ENCODE measurements at regions not wholly inside any gene's neighbourhood (a gene's known extent, or its start where the extent isn't known, plus 50 kb on each side); places are given as distances from the start of the nearest gene placed in this dataset.

GRCh38 chr1:34477632-34478141 lies 277.2 kb upstream of the GJB5 start:
- H3K36me3 ChIP-seq (replicated peaks; ENCODE audit: control insufficient read depth, insufficient read depth, low read length) = no peaks in the 10 kb centered on the region
- no peak overlapping the region for H3K4me3 ChIP-seq (ENCODE audit: insufficient read depth, low read depth, low read length)
- DNase-seq = no peak
- no peaks in the 10 kb centered on the region; the same call in 1 of the 2 replicates for H3K27me3 ChIP-seq (ENCODE audit: control insufficient read depth, insufficient read depth, low read length)

GRCh38 chr1:34478515-34479076 lies 276.3 kb upstream of the GJB5 start:
- Histone ChIP-seq H3K36me3 (replicated peaks; ENCODE audit: control insufficient read depth, insufficient read depth, low read length) (no peaks in the 10 kb centered on the region), H3K27me3 (ENCODE audit: control insufficient read depth, insufficient read depth, low read length) (no peaks in the 10 kb centered on the region; the same call in 1 of the 2 replicates), H3K4me3 (ENCODE audit: insufficient read depth, low read depth, low read length) (no peak overlapping the region)
- DNase-seq = no peak

GRCh38 chr1:34479731-34480130 lies 275.1 kb upstream of the GJB5 start:
- Histone ChIP-seq H3K27me3 (ENCODE audit: control insufficient read depth, insufficient read depth, low read length) (no peaks in the 10 kb centered on the region; the same call in 1 of the 2 replicates), H3K4me3 (ENCODE audit: insufficient read depth, low read depth, low read length) (no peak overlapping the region), H3K36me3 (replicated peaks; ENCODE audit: control insufficient read depth, insufficient read depth, low read length) (no peaks in the 10 kb centered on the region)
- DNase-seq = peak; percentile 32

GRCh38 chr1:34488080-34488708 lies 266.7 kb upstream of the GJB5 start:
- Histone ChIP-seq H3K27me3 (ENCODE audit: control insufficient read depth, insufficient read depth, low read length) (no peaks in the 10 kb centered on the region; the same call in 1 of the 2 replicates), H3K4me3 (ENCODE audit: insufficient read depth, low read depth, low read length) (no peak overlapping the region), H3K36me3 (replicated peaks; ENCODE audit: control insufficient read depth, insufficient read depth, low read length) (no peaks in the 10 kb centered on the region)
- no peak for DNase-seq

- H3K27me3 ChIP-seq (ENCODE audit: control insufficient read depth, insufficient read depth, low read length) = no peaks in the 10 kb centered on the region; the same call in 1 of the 2 replicates
- no peaks in the 10 kb centered on the region for H3K36me3 ChIP-seq (replicated peaks; ENCODE audit: control insufficient read depth, insufficient read depth, low read length)
- no peak overlapping the region for H3K4me3 ChIP-seq (ENCODE audit: insufficient read depth, low read depth, low read length)
- DNase-seq = peak; percentile 64
These were observed 254.4 kb upstream of the GJB5 start for GRCh38 chr1:34500451-34500850.

GRCh38 chr1:34511802-34512201 lies 243.0 kb upstream of the GJB5 start:
- DNase-seq = no peak
- Histone ChIP-seq H3K27me3 (ENCODE audit: control insufficient read depth, insufficient read depth, low read length) (no peaks in the 10 kb centered on the region), H3K4me3 (ENCODE audit: insufficient read depth, low read depth, low read length) (no peak overlapping the region), H3K36me3 (replicated peaks; ENCODE audit: control insufficient read depth, insufficient read depth, low read length) (no peaks in the 10 kb centered on the region)

- DNase-seq = no peak
- no peak overlapping the region for H3K4me3 ChIP-seq (ENCODE audit: insufficient read depth, low read depth, low read length)
- H3K27me3 ChIP-seq (ENCODE audit: control insufficient read depth, insufficient read depth, low read length) = peaks cover 2% of the 10 kb centered on the region; the same call in 1 of the 2 replicates
- no peaks in the 10 kb centered on the region for H3K36me3 ChIP-seq (replicated peaks; ENCODE audit: control insufficient read depth, insufficient read depth, low read length)
These were observed 236.6 kb upstream of the GJB5 start for GRCh38 chr1:34518146-34518699.

- Histone ChIP-seq H3K27me3 (ENCODE audit: control insufficient read depth, insufficient read depth, low read length) (peaks cover 2% of the 10 kb centered on the region; the same call in 1 of the 2 replicates), H3K4me3 (ENCODE audit: insufficient read depth, low read depth, low read length) (no peak overlapping the region), H3K36me3 (replicated peaks; ENCODE audit: control insufficient read depth, insufficient read depth, low read length) (no peaks in the 10 kb centered on the region)
- DNase-seq = no peak
These were observed 234.7 kb upstream of the GJB5 start for GRCh38 chr1:34520111-34520510.

- H3K27me3 ChIP-seq (ENCODE audit: control insufficient read depth, insufficient read depth, low read length) = peaks cover 2% of the 10 kb centered on the region; the same call in 1 of the 2 replicates
These were observed 230.1 kb upstream of the GJB5 start for GRCh38 chr1:34524783-34525182.

GRCh38 chr1:34529935-34530859 lies 224.7 kb upstream of the GJB5 start:
- Histone ChIP-seq H3K27me3 (ENCODE audit: control insufficient read depth, insufficient read depth, low read length) (no peaks in the 10 kb centered on the region; the same call in 1 of the 2 replicates), H3K36me3 (replicated peaks; ENCODE audit: control insufficient read depth, insufficient read depth, low read length) (no peaks in the 10 kb centered on the region), H3K4me3 (ENCODE audit: insufficient read depth, low read depth, low read length) (no peak overlapping the region)
- DNase-seq = no peak

More at GRCh38 chr1:34524783-34525182, 230.1 kb upstream of the GJB5 start:
- Histone ChIP-seq H3K36me3 (replicated peaks; ENCODE audit: control insufficient read depth, insufficient read depth, low read length) (no peaks in the 10 kb centered on the region), H3K4me3 (ENCODE audit: insufficient read depth, low read depth, low read length) (no peak overlapping the region)
- no peak for DNase-seq

- no peak overlapping the region for H3K4me3 ChIP-seq (ENCODE audit: insufficient read depth, low read depth, low read length)
- H3K36me3 ChIP-seq (replicated peaks; ENCODE audit: control insufficient read depth, insufficient read depth, low read length) = no peaks in the 10 kb centered on the region
- no peak for DNase-seq
- H3K27me3 ChIP-seq (ENCODE audit: control insufficient read depth, insufficient read depth, low read length) = no peaks in the 10 kb centered on the region; the same call in 1 of the 2 replicates
These were observed 222.7 kb upstream of the GJB5 start for GRCh38 chr1:34532113-34532512.

GRCh38 chr1:34538481-34538880 lies 216.4 kb upstream of the GJB5 start:
- Histone ChIP-seq H3K27me3 (ENCODE audit: control insufficient read depth, insufficient read depth, low read length) (no peaks in the 10 kb centered on the region; the same call in 1 of the 2 replicates), H3K36me3 (replicated peaks; ENCODE audit: control insufficient read depth, insufficient read depth, low read length) (no peaks in the 10 kb centered on the region), H3K4me3 (ENCODE audit: insufficient read depth, low read depth, low read length) (no peak overlapping the region)
- DNase-seq = no peak

- peak; percentile 60 for DNase-seq
- Histone ChIP-seq H3K4me3 (ENCODE audit: insufficient read depth, low read depth, low read length) (no peak overlapping the region), H3K27me3 (ENCODE audit: control insufficient read depth, insufficient read depth, low read length) (no peaks in the 10 kb centered on the region; the same call in 1 of the 2 replicates), H3K36me3 (replicated peaks; ENCODE audit: control insufficient read depth, insufficient read depth, low read length) (no peaks in the 10 kb centered on the region)
These were observed 207.7 kb upstream of the GJB5 start for GRCh38 chr1:34547046-34547674.

- peak; percentile 56 for DNase-seq
- Histone ChIP-seq H3K4me3 (ENCODE audit: insufficient read depth, low read depth, low read length) (no peak overlapping the region), H3K27me3 (ENCODE audit: control insufficient read depth, insufficient read depth, low read length) (no peaks in the 10 kb centered on the region; the same call in 1 of the 2 replicates), H3K36me3 (replicated peaks; ENCODE audit: control insufficient read depth, insufficient read depth, low read length) (no peaks in the 10 kb centered on the region)
These were observed 205.6 kb upstream of the GJB5 start for GRCh38 chr1:34549199-34549598.

Measured in H7 (cell line).